ENCODE measurements at regions not wholly inside any gene's neighbourhood (a gene's known extent, or its start where the extent isn't known, plus 50 kb on each side); places are given as distances from the start of the nearest gene placed in this dataset.

- Mint-ChIP-seq H3K4me3 (no peak overlapping the region), H3K27ac (no peak overlapping the region), H3K4me1 (no peaks in the 10 kb centered on the region), H3K36me3 (ENCODE audit: low read depth) (no peaks in the 10 kb centered on the region), H3K27me3 (peaks cover 11% of the 10 kb centered on the region), H3K9me3 (no peaks in the 10 kb centered on the region)
- DNase-seq, result no peak
- CTCF ChIA-PET, result no interaction called here
- POLR2A ChIA-PET, result no interaction called here
Measured at GRCh38 chr2:31469648-31470047, 55.1 kb upstream of the XDH start.

GRCh38 chr2:31467426-31467825 lies 52.9 kb upstream of the XDH start:
- Mint-ChIP-seq H3K27me3 (peaks cover 3% of the 10 kb centered on the region), H3K9me3 (no peaks in the 10 kb centered on the region), H3K4me1 (no peaks in the 10 kb centered on the region), H3K27ac (no peak overlapping the region), H3K36me3 (ENCODE audit: low read depth) (no peaks in the 10 kb centered on the region), H3K4me3 (no peak overlapping the region)
- DNase-seq, result no peak
- CTCF ChIA-PET, result interaction anchor here (0.6 kb wide), 1 partner anchor 10 kb away, joined by 3 read pairs; no protein-coding TSS in a partner anchor
- POLR2A ChIA-PET, result no interaction called here

All from activated CD4-positive, alpha-beta T cell treated with anti-CD3 and anti-CD28 coated beads, Interleukin-2, amount 10 ng/mL, durations not matched to agents 7 days and 5 days (primary cell).